H1 (cell line): ENCODE measurements at regions not wholly inside any gene's neighbourhood (a gene's known extent, or its start where the extent isn't known, plus 50 kb on each side); places are given as distances from the start of the nearest gene placed in this dataset.
A peak's percentile ranks its signal among the peaks of the same experiment; 100 is the strongest.

Source experiments
- CTCF ChIA-PET: fragments of 300-600 bp; sonication (Branson Sonifier 250); formaldehyde crosslinking; loops from one replicate; lab custom pipeline; 2021; ENCODE audit not compliant: partially characterized antibody; lab: Charles Lee
- POLR2A ChIA-PET: fragments of 300-600 bp; sonication (Branson Sonifier 250); formaldehyde crosslinking; loops from one replicate; lab custom pipeline; 2021; ENCODE audit warnings: inconsistent platforms; ENCODE audit not compliant: partially characterized antibody; lab: Charles Lee
- DNase-seq, 2 experiments: peaks; one replicate each; pipeline versions ENCODE4 v3.0.0 to v3.0.0-alpha.2; 2010 to 2022; ENCODE audit warnings: low spot score in 2 of 2, low read depth in 1 of 2, mixed read lengths in 1 of 2
- FAIRE-seq: peaks from 2 replicates; lab custom pipeline; 2011; peaks lifted over from hg19 to GRCh38; lab: Jason Lieb, UNC
- H2AFZ ChIP-seq: 2 replicates; pipeline ENCODE4 v1.8.1; 2012; ENCODE audit warnings: low read length, inconsistent platforms
- H2AK5ac ChIP-seq: 2 replicates; pipeline ENCODE4 v1.6.1; 2013; ENCODE audit warnings: low read depth, low read length
- H2BK120ac ChIP-seq: replicated peaks from 2 replicates; pipeline ENCODE3; 2013; ENCODE audit warnings: low read depth, low read length, inconsistent platforms
- H2BK12ac ChIP-seq: 2 replicates; pipeline ENCODE4 v1.6.1; 2013; ENCODE audit warnings: low read depth, low read length
- H2BK15ac ChIP-seq: 2 replicates; pipeline ENCODE4 v1.6.1; 2013; ENCODE audit warnings: low read length
- H2BK20ac ChIP-seq: 2 replicates; pipeline ENCODE4 v1.6.1; 2013; ENCODE audit warnings: low read length
- H2BK5ac ChIP-seq: 2 replicates; pipeline ENCODE4 v1.6.1; 2013; ENCODE audit warnings: low read depth, low read length
- H3K14ac ChIP-seq: 2 replicates; pipeline ENCODE4 v1.6.1; 2013; ENCODE audit warnings: inconsistent platforms; ENCODE audit not compliant: insufficient read length
- H3K18ac ChIP-seq: 2 replicates; pipeline ENCODE4 v1.6.1; 2013; ENCODE audit warnings: low read length; ENCODE audit errors: extremely low read depth
- H3K23ac ChIP-seq: 2 replicates; pipeline ENCODE4 v1.6.1; 2013; ENCODE audit warnings: inconsistent platforms; ENCODE audit not compliant: insufficient read length
- H3K23me2 ChIP-seq: 2 replicates; pipeline ENCODE4 v1.6.1; 2013; ENCODE audit warnings: low read depth, low read length
- H3K27ac ChIP-seq: 2 replicates; pipeline ENCODE4 v1.6.1; 2011; ENCODE audit warnings: low read depth, low read length, inconsistent platforms
- H3K27me3 ChIP-seq, 4 experiments: replicated peaks in 1 of 4; 1 replicate in 1 of 4; 2 replicates in 3 of 4; pipeline versions ENCODE4 v1.6.1 to v1.8.1; 2011 to 2013; ENCODE audit warnings: low read length in 3 of 4, mild to moderate bottlenecking in 3 of 4, inconsistent platforms in 2 of 4, mixed read lengths in 2 of 4, moderate library complexity in 1 of 4; ENCODE audit not compliant: control insufficient read depth in 3 of 4, insufficient read depth in 3 of 4; ENCODE audit errors: extremely low read depth in 1 of 4
- H3K36me3 ChIP-seq, 4 experiments: 2 replicates each; pipeline versions ENCODE4 v1.6.1 to v1.8.1; 2011 to 2013; ENCODE audit warnings: mild to moderate bottlenecking in 4 of 4, low read length in 3 of 4, moderate library complexity in 2 of 4, control low read depth in 1 of 4, inconsistent platforms in 1 of 4; ENCODE audit not compliant: insufficient read depth in 4 of 4, control insufficient read depth in 2 of 4
- H3K4ac ChIP-seq: replicated peaks from 2 replicates; pipeline ENCODE3; 2013; ENCODE audit warnings: low read length, low read depth, mixed read lengths, inconsistent platforms; ENCODE audit not compliant: insufficient read length
- H3K4me1 ChIP-seq, 4 experiments: replicated peaks in 1 of 4; 1 replicate in 1 of 4; 2 replicates in 3 of 4; pipeline versions ENCODE4 v1.6.1 to v1.8.1; 2011 to 2013; ENCODE audit warnings: low read length in 3 of 4, inconsistent platforms in 2 of 4, mixed read lengths in 1 of 4; ENCODE audit not compliant: insufficient read depth in 4 of 4, control insufficient read depth in 3 of 4
- H3K4me2 ChIP-seq, 2 experiments: 2 replicates each; pipeline versions ENCODE4 v1.6.1 to v1.8.1; 2011 to 2013; ENCODE audit warnings: low read depth in 2 of 2, low read length in 2 of 2, control low read depth in 1 of 2, inconsistent platforms in 1 of 2, mild to moderate bottlenecking in 1 of 2; ENCODE audit not compliant: insufficient read depth in 1 of 2
- H3K4me3 ChIP-seq, 4 experiments: fragments of 200-600, 300-600 bp in 1 of 4; sonication (generic), shearing (Covaris generic), sonication (Bioruptor Twin) in 1 of 4; 2 replicates each; pipeline versions ENCODE4 v1.5.1 to v1.8.1; 2011 to 2016; ENCODE audit warnings: low read length in 4 of 4, low read depth in 3 of 4, control low read depth in 2 of 4, inconsistent platforms in 2 of 4, mild to moderate bottlenecking in 2 of 4, mixed read lengths in 1 of 4, moderate library complexity in 1 of 4; ENCODE audit not compliant: insufficient read depth in 2 of 4; ENCODE audit errors: extremely low read depth in 1 of 4
- H3K56ac ChIP-seq: replicated peaks from 2 replicates; pipeline ENCODE3; 2013; ENCODE audit warnings: low read depth, mild to moderate bottlenecking, mixed read lengths, low read length, inconsistent platforms; ENCODE audit not compliant: insufficient read length
- H3K79me1 ChIP-seq: 2 replicates; pipeline ENCODE4 v1.6.1; 2013; ENCODE audit warnings: low read depth, low read length, control low read depth
- H3K79me2 ChIP-seq, 2 experiments: 2 replicates each; pipeline versions ENCODE4 v1.6.1 to v1.8.1; 2012 to 2013; ENCODE audit warnings: low read length in 2 of 2, mild to moderate bottlenecking in 2 of 2, inconsistent platforms in 1 of 2; ENCODE audit not compliant: insufficient read depth in 2 of 2, control insufficient read depth in 1 of 2
- H3K9ac ChIP-seq, 4 experiments: replicated peaks in 1 of 4; 1 replicate in 1 of 4; 2 replicates in 3 of 4; pipeline versions ENCODE4 v1.6.1 to v1.8.1; 2011 to 2013; ENCODE audit warnings: low read depth in 3 of 4, low read length in 3 of 4, control low read depth in 2 of 4, mild to moderate bottlenecking in 2 of 4, moderate library complexity in 2 of 4, inconsistent platforms in 1 of 4; ENCODE audit errors: extremely low read depth in 1 of 4
- H3K9me3 ChIP-seq, 2 experiments: 2 replicates each; pipeline versions ENCODE4 v1.6.1 to v1.8.1; 2012 to 2013; ENCODE audit warnings: mild to moderate bottlenecking in 2 of 2, moderate library complexity in 2 of 2, control low read depth in 1 of 2, inconsistent platforms in 1 of 2, low read depth in 1 of 2, low read length in 1 of 2, mixed read lengths in 1 of 2; ENCODE audit not compliant: insufficient read depth in 2 of 2
- H4K20me1 ChIP-seq, 2 experiments: replicated peaks in 1 of 2; 2 replicates each; pipeline versions ENCODE3 to v1.8.1; 2011 to 2013; ENCODE audit warnings: inconsistent platforms in 2 of 2, low read length in 2 of 2, mild to moderate bottlenecking in 1 of 2; ENCODE audit not compliant: insufficient read depth in 2 of 2, control insufficient read depth in 1 of 2
- H4K5ac ChIP-seq: 2 replicates; pipeline ENCODE4 v1.6.1; 2013; ENCODE audit warnings: low read length, low read depth, mixed read lengths, inconsistent platforms; ENCODE audit not compliant: insufficient read length
- H4K8ac ChIP-seq: 2 replicates; pipeline ENCODE4 v1.8.0; 2013; ENCODE audit warnings: mild to moderate bottlenecking, moderate library complexity, low read length, inconsistent platforms; ENCODE audit not compliant: insufficient read depth; ENCODE audit errors: extremely low read depth
- H4K91ac ChIP-seq: replicated peaks from 2 replicates; pipeline ENCODE3; 2013; ENCODE audit warnings: low read length, mixed read lengths, inconsistent platforms; ENCODE audit not compliant: insufficient read length
- POU5F1 ChIP-seq: IDR thresholded peaks from 2 replicates; pipeline ENCODE4 v1.6.1; 2011; ENCODE audit warnings: low read depth, mild to moderate bottlenecking, low read length, moderate library complexity
- TEAD4 ChIP-seq: IDR thresholded peaks from 2 replicates; pipeline ENCODE4 v1.6.1; 2012; ENCODE audit warnings: low read depth, low read length, inconsistent platforms, mixed read lengths
- WGBS, 2 experiments: shearing (Covaris generic) in 1 of 2; methylation state at CpG; one replicate each; pipeline versions ENCODE4 v1.1.6 to v1.1.7; 2013 to 2015; ENCODE audit warnings: low lambda C conversion rate in 2 of 2, mixed read lengths in 2 of 2, inconsistent platforms in 1 of 2, low coverage in 1 of 2, missing lambda C conversion rate in 1 of 2; ENCODE audit not compliant: insufficient replicate concordance in 2 of 2, insufficient coverage in 1 of 2, insufficient read length in 1 of 2; ENCODE audit errors: extremely low coverage in 1 of 2, missing lambda C conversion rate in 1 of 2; 5-methylcytosine and 5-hydroxymethylcytosine counted together

DNA sequence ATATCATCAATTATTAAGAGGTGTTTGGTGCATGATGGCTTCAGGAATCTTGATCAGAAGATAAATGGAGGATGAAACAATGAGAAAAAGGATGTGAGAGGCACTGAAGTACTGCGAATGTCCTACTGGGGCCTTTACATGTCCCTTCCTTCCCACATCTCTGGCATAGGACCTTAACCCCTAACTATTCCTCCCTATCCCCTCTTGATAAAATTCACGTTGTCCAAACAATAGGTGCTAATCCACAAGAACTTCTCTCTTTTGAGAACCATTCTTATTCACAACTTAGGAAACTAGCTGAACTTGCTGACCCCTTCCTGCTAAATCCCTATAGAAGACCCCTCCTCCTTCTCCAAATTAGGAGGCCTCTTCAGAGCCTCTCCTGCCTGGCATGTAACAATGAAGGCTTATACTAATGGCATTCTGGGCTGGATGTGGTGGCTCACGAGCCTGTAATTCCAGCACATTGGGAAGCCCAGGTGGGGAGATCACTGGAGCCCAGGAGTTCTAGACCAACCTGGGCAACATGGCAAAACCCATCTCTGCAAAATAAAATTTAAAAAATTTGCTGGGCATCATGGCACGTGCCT, 276.5 kb upstream of the SMARCA2 start:
- WGBS, 2 experiments, result 69% methylated on average over 4 of the region's 4 CpGs; no CpG with 5 or more reads in 1 of the 2 experiments
- no peaks in the 10 kb centered on the region for H3K4me1 ChIP-seq
- H3K56ac ChIP-seq, result no peak overlapping the region
- no peak overlapping the region for H3K27ac ChIP-seq
- 0 out of 2 replicates have a peak, but pooled peaks have one; percentile 15 for TF ChIP-seq POU5F1
- no peak for TF ChIP-seq TEAD4
- no peak overlapping the region for H2BK12ac ChIP-seq
- H2AFZ ChIP-seq, result no peak overlapping the region
- no peak overlapping the region for H3K23ac ChIP-seq
- H2BK15ac ChIP-seq, result no peak overlapping the region
- H3K23me2 ChIP-seq, result no peaks in the 10 kb centered on the region
- no peak overlapping the region for H4K91ac ChIP-seq
- H4K5ac ChIP-seq, result no peak overlapping the region
- H3K27me3 ChIP-seq, result peaks cover 0 to 6% (median 3%) of the 10 kb centered on the region in 4 experiments; a peak in 4 of 7 replicates
- H3K79me2 ChIP-seq, result no peaks in the 10 kb centered on the region
- DNase-seq (no peak), FAIRE-seq (peak; percentile 55)
- no peak overlapping the region for H3K9ac ChIP-seq
- H2BK5ac ChIP-seq, result no peak overlapping the region
- ChIA-PET POLR2A (no interaction called here), CTCF (no interaction called here)
- H3K4me3 ChIP-seq, result no peak overlapping the region
- no peak overlapping the region for H2BK20ac ChIP-seq
- no peaks in the 10 kb centered on the region for H4K20me1 ChIP-seq
- H2BK120ac ChIP-seq, result no peak overlapping the region
- no peak overlapping the region for H3K18ac ChIP-seq
- H3K4ac ChIP-seq, result no peak overlapping the region
- H2AK5ac ChIP-seq, result no peak overlapping the region
- no peaks in the 10 kb centered on the region for H3K36me3 ChIP-seq
- no peak overlapping the region for H3K4me2 ChIP-seq
- no peaks in the 10 kb centered on the region for H3K79me1 ChIP-seq
- no peak overlapping the region for H4K8ac ChIP-seq
- H3K14ac ChIP-seq, result no peak overlapping the region
- H3K9me3 ChIP-seq, result no peaks in the 10 kb centered on the region
